ENCODE measurements at regions not wholly inside any gene's neighbourhood (a gene's known extent, or its start where the extent isn't known, plus 50 kb on each side); places are given as distances from the start of the nearest gene placed in this dataset.
"Not testable (repeated sequence)": the region's sequence is repeated elsewhere in the genome, so short reads cannot be mapped to it uniquely, and the experiment has no call there.

- DNase-seq, result no peak
Observed at GRCh38 chr1:232379063-232379434, 250.9 kb downstream of the SIPA1L2 start.

DNA sequence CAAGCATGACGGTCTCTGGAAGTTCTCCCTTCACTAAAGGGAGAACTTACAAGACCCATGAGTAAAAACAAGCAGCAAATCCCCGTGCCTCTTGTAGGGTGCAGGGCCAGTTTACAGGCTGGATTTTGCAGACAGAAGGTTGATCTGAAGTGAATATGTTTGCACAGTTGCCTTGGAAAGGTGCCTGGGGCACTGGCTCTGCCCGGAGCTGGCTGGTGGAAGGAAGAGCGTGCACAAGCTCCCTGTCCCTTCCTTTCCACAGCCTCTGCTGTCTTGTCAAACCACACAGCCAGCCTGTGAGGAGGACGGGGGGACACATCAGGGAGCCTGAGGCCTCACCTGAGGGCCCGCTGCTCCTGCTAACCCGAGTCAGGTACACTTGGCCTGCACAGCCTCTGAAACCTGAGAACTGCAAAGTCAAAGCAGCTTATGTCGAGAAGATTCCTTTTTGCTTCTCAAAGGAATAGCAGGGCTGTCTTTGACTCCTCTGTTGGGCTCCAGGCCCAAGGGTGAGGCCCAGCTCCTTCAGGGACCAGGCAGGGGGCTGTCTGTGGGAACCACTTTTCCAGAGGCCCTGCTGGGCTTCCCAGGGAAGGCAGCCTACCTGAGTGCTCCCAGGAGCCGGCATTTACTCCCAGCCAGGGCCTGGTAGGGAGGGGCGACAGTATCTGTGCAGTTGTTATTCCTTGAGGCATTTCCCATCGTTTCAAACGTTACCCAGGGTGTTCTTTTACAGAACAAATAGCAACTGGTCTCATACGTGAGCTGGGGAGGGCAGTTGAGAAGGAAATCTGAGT lies 251.5 kb downstream of the SIPA1L2 start:
- DNase-seq, result no peak

GRCh38 chr1:232377494-232377770 lies 252.5 kb downstream of the SIPA1L2 start:
- peak; percentile 55 to 60 for DNase-seq

DNA sequence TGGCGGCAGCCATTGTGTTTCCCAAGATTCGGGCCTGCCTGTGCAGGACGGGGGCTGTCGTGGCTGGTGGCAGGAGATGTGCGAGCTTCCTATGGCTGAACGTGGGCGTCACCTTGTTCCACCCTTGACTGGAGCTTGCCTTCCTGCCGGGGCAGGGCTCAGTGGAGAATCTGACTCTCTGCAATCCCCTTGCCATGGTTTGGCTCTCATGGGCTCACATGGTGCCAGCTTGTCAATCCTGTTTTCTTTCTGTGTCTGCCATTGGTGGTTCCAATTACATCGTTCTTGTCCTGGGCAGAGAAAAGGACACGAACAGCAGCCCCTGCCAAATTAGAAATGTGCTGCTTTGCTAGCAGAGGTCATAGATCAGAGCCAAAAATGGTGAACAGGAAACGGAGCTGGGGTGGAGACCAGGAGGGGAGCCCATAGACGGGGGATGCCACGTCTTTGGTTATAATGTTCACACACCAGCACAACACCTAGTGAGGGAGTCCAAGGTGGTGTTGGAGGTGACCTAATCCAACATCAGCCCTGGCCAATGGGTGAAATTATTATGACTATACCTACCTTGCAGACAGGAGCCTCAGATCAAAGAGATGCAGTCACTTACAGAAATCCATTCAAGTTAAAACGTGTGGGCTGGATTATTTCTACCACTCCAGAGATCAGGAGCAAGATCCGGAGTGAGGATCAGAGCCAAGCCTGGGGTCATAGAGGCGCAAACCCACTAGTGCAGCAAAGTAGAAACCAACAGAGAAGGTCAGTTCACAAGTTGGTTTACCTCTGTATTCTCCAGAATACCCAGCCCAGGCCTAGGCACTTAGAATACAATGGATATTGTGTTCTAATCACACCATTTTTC lies 253.1 kb downstream of the SIPA1L2 start:
- DNase-seq, result no peak

DNA sequence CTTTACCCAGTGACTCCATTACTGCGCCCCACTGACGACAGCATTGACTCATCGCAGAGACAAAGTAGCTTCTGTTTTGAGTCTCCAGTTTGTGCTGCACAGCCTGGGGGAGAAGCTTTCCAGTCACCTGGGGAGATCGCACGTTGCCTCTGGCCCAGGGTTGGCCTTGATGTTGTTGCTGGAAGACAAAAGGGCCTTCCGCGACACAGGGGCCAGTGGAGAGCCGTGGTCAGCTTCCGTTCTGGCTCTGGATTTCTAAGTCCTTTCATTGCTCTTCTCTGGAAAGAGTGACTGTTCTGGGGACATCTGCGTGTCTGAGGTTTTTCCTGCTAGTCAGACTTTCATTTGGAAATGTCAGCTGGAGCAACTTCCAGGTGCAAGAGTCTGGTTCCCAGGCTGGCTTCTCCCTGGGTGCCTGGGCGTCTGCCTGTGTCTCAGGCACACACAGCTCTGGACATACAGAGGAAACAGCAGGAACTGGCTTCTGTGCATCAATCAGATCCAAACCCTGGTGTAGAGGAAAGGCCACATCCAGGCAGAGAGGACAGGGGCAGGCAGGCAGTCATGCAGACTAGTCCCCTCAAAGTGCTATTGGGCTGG lies 257.0 kb downstream of the SIPA1L2 start:
- DNase-seq, result no peak

DNA sequence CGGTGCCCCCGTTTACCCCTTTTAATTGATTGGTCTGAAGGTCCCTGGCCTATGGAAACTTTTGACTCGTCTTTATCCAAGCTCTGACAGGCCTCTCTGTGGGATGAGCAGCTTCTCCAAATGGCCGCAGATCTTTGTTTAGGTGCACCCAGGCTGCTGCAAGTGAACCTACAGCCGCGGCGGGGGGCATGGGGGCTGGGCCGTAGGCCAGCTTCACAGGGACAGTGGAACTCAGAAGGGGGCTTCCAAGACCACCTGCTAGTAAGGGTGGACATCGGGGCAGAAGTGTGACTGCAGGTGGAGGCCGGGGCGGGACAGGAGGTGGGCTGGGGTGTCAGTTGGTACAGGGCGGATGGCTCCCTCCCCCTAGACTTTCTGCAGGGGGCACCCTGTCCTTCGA lies 257.5 kb downstream of the SIPA1L2 start:
- DNase-seq, result no peak

DNA sequence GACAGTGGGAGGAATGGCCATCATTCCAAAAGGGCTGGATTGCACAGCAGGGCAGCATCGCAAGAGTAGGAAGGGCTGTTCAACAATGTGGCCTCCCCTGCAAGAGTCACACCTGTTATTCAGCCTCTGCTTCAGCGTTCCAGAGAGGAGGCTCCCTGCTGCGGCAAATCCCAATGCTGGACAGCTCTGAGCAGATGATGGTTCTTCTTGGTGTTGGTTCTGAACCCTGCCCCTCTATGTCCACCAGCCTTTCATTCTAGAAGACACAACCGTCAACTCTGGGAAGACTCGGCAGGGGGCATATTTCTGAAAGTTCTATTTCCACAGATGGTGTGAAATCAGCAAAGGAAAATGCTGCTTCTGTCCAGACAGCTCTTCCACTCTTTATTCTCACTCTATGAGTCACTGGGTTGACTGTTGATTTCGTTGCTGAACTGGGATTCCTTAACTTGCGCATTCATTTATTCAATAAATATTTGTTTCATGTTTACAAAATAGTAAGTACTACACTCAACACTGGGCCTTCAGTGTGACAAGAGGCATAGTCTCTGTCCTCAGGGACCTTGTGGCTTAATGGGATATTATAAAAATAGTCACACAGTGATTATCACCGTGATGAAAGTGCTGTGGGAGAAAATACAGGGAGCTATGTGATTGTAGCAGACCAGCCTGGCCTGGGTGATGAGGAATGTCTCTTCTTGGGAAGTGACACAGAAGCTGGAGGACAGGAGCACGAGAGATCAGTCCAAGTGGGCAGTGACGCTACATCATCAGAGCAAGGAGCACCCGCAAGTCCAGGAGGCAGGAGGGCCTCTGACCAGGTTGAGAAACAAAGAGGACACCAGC lies 260.3 kb downstream of the SIPA1L2 start:
- DNase-seq, result no peak

GRCh38 chr1:232368821-232369321 lies 261.1 kb downstream of the SIPA1L2 start:
- no peak for DNase-seq

- DNase-seq, result no peak
Observed at GRCh38 chr1:232367293-232367692, 262.6 kb downstream of the SIPA1L2 start.

GRCh38 chr1:232364654-232365382 lies 265.1 kb downstream of the SIPA1L2 start:
- DNase-seq, result no peak

DNA sequence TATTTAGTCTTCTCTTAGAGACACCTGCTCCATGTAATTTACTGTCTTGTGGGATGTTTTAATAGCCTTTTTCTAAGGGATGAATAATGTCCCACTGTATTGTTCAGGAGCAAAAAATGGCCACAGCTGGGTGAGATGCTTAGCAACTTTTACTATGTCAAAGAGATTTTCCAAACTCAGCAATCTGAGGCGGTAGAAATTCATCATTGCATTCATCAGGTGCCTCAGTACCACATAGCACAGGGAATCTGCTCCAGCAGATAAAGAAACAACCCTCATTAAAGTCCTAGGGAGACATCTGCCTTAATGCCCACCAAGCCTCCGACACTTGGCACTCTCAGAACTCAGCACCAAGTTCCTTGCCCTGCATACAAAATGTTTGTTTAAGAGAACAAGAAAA lies 266.9 kb downstream of the SIPA1L2 start:
- DNase-seq, result no peak

DNA sequence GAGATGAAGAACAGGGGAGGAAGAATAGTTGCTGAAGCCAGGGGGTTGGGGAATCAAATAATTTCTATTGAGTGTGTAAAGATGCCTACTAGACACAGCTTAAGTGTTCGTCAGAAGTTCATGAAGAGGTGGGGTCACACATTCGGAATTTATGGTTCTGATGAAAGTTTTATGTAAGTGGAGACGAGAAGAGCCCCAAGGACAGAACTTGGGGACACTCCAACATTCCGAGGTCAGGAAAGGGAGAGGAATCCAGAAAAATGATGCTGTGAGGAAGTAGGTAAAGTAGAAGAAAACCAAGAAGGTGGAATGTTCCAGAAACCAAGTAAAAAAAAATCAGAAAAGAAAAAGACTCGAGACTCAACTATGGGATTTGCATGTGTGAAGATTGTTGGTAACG lies 272.5 kb downstream of the SIPA1L2 start:
- DNase-seq, result no peak

DNA sequence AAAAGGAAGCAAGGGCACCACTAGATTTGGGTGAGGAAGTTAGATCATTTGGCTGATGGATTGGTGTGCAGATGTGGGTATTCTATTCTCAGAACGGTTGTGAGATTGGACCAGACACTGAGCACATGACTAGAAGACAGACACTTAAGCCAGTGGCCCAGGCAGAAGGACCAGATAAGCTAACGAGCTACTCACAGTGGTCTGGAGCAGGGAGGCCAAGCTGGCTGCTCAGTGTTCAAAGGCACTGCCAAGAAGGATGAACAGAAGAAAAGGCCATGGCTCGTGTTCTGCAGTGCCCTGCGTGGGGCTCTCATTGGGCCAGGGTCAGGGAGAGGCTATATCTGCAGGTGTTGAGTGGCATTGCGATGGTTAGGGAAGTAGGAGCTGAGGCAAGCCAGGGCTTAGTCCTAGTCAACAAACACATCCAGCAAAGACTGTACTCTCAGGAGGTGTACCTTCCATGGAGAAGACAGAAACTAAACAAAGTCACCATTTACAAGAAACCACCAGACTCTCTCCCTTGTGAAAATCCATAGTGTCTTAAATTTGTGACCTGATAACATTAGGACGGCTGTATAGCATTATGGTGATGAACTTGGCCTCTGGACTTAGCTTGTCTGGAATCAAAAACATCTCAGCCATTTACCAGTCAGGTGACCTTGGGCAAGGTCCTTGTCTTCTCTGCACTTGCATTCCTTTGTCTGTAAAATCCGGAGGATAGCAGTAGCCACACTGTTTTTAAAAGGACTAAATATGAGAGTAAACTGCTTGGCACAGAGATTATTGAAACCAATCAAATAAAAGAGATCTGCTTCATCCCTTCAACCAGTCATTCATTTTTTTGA lies 274.5 kb downstream of the SIPA1L2 start:
- no peak for DNase-seq

GRCh38 chr1:232353001-232353400 lies 276.9 kb downstream of the SIPA1L2 start:
- no peak for DNase-seq

GRCh38 chr1:232352366-232352765 lies 277.6 kb downstream of the SIPA1L2 start:
- no peak for DNase-seq

DNA sequence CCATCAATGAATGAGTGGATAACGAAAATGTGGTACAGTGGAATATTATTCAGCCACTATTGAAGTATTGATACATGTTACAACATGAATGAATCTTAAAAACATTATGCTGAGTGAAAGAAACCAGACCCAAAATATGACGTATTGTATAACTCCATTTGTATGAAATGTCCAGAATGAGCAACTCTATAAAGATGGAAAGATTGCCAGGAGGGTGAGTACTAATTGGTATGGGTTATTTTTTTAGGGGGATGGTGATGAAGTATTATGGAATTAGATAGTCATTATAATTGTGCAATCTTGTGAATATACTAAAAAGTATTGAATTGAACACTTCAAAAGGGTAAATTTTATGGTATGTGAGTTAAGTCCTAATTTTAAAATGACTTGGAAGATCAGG lies 278.6 kb downstream of the SIPA1L2 start:
- no peak for DNase-seq

GRCh38 chr1:232346844-232347243 lies 283.1 kb downstream of the SIPA1L2 start:
- no peak for DNase-seq

DNA sequence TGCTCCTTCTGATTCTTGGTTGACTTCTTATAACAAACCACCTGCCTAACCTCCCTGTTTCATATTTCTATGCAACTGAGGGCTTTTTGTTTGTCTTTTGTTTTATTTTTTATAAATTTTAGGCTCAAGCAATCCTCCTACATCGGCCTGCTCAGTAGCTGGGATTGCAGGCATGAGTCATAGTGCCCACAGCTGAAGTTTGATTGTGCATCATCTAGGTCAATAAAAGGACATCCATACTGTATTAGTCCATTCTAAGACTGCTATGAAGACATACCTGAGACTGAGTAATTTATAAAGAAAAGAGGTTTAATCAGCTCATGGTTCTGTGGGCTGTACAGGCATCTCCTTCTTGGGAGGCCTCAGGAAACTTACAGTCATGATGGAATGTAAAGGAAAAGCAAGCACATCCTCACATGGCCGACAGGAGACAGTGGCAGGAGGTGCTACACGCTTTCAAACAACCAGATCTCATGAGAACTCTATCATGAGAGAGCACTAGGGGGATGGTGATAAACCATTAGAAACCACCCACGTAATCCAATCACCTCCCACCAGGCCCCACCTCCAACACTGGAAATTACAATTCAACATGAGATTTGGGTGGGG lies 285.0 kb downstream of the SIPA1L2 start:
- DNase-seq, result no peak

DNA sequence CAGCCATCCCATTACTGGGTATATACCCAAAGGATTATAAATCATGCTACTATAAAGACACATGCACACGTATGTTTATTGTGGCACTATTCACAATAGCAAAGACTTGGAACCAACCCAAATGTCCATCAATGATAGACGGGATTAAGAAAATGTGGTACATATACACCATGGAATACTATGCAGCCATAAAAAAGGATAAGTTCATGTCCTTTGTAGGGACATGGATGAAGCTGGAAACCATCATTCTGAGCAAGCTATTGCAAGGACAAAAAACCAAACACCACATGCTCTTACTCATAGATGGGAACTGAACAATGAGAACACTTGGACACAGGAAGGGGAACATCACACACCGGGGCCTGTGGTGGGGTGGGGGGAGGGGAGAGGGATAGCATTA lies 285.7 kb downstream of the SIPA1L2 start:
- DNase-seq, result not testable (repeated sequence)

GRCh38 chr1:232340446-232340845 lies 289.5 kb downstream of the SIPA1L2 start:
- no peak for DNase-seq

- DNase-seq, result no peak
Observed at GRCh38 chr1:232339073-232339472, 290.9 kb downstream of the SIPA1L2 start.

Measured in inflammatory macrophage (primary cell).